GM12872 (cell line): ENCODE measurements at regions not wholly inside any gene's neighbourhood (a gene's known extent, or its start where the extent isn't known, plus 50 kb on each side); places are given as distances from the start of the nearest gene placed in this dataset.

Source experiments
- CTCF ChIP-seq: IDR thresholded peaks from 3 replicates; pipeline ENCODE4 v1.5.1; 2011; ENCODE audit warnings: low read depth, mild to moderate bottlenecking, low read length, moderate library complexity; ENCODE audit not compliant: insufficient read depth

DNA sequence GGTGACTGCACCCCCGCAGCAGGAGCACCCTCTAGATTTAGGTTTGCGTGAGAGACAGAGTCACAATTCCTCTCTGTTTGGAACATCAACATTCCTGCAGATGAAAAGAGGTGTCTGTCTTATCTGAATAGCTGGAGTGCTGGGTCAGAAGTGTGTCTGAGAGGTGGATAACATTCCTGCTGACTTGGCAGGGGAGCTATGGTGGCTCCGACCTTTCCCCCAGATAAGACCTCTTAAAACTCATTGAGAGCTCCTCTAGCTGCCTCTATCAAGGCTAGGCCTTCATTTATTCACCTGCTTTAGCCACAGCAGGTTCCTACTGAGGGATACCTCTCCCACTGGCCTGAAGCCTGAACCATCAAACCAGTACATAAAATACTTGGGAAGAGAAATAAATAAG, 615.5 kb downstream of the LRRC70 start:
- TF ChIP-seq CTCF: no peak

DNA sequence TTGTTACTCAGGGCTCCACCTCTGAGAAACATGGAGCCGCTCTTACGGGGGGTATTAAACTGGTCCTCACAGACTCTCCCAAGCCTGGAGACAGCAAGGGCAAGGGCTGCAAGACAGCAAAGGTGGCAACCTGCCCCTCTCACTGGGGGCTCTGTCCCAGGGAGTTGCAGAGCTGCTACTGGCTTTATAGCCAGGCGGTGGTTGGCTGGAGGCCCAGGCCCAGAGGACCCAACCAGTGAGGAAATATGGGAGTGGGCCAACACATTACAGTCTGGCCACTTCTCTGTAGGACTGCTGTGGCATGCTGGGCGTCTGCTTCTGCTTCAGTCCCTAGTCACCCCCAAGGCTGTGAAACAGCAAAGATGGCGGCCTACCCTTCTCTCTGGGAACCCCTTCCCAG, 597.2 kb downstream of the LRRC70 start:
- TF ChIP-seq CTCF: no peak

DNA sequence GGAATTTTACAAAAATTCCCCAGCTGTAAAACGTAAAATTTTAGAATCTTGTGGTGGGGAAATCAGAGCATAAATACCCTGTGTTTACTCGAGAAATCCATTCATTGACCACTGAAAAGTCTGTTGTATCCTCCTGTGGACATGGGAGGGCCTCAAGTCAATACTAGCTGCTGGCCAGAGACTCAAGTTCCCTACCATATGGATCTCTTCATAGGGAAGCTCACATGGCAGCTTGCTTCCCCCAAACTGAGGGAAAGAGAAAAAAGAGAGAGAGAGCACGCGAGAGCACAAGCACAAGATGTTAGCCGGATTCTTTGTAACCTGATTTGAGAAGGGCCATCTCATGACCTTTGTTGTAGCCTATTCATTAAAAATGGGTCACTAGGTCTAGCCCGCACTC, 591.9 kb downstream of the LRRC70 start:
- TF ChIP-seq CTCF: no peak

DNA sequence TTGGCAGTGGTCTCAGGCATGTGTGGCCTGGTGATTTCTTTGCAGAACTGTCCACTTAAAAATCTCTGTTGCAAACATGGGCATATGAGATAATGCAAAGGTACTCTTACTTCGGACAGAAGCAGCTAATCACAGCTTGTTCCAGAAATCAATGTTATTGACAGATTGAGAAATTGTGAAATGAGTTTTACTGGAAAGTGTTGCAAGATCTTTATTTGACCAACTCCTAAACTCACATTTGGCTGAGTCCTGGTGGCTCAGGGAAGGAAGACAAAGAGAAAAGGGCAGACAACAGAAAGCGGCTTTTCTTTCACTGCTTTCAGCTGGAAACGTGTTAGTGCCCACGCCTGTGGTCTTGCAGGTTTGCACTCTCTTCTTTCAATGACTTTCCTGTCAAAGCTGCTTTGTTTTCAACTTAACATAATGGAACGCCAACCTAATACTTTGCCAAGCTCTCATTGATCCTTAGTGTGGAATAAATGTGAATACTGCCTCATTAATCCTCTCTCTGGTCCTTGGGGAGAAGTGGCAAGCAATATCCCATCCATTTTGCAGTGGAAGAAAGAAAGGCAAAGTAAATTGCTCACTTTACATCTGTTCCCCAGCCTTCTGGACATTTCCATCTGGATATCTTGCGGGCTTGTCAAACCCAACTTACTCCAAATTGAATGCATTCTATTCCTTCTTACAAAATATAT, 586.4 kb downstream of the LRRC70 start:
- TF ChIP-seq CTCF: no peak

DNA sequence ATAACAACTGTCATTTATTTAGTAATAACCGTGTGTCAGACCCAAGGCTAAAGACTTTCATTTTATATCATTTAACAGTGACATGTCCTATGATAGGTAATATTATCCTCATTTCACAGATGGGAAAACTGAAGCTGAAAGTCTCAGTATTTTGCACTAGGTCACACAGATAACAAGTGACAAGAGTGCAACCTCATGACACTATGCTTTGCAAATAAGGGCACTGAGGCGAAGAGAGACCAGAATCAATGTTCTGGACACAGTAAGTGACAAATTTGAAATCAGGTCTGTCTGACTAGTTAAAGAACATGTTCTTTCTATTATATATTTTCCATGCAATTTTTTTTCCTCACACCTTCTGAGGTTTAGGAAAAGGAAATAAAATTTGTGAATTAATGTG, 585.7 kb downstream of the LRRC70 start:
- TF ChIP-seq CTCF: no peak

- TF ChIP-seq CTCF: no peak
Observed at GRCh38 chr5:63155310-63155631, 576.7 kb downstream of the LRRC70 start.

- TF ChIP-seq CTCF: no peak
Observed at GRCh38 chr5:63154476-63155309, 576.1 kb downstream of the LRRC70 start.
